GM23338 (cell line): ENCODE measurements at regions not wholly inside any gene's neighbourhood (a gene's known extent, or its start where the extent isn't known, plus 50 kb on each side); places are given as distances from the start of the nearest gene placed in this dataset.

ENCODE experiments used
- ATAC-seq: fragments of 200-7000 bp; cut with Tn5 transposase; 3 replicates; pipeline ENCODE4 v1.9.1; 2020
- DNase-seq: peaks from one replicate; pipeline ENCODE4 v3.0.0-alpha.2; 2015; ENCODE audit warnings: low spot score
- H2AFZ ChIP-seq: fragments of 200-600 bp; sonication (generic); 2 replicates; pipeline ENCODE4 v1.8.0; 2016; ENCODE audit warnings: antibody characterized with exemption, mild to moderate bottlenecking, moderate library complexity
- H3F3A ChIP-seq: fragments of 200-600 bp; sonication (generic); replicated peaks from 2 replicates; pipeline ENCODE4 v1.8.0; 2017; ENCODE audit warnings: antibody characterized with exemption, mixed run types, low read depth
- H3K27ac ChIP-seq: fragments of 200-600 bp; sonication (generic); 2 replicates; pipeline ENCODE4 v1.6.1; 2016; ENCODE audit warnings: low read depth
- H3K27me3 ChIP-seq: fragments of 200-600 bp; sonication (generic); 2 replicates; pipeline ENCODE4 v1.8.0; 2016; ENCODE audit warnings: mild to moderate bottlenecking, mixed run types, moderate library complexity; ENCODE audit not compliant: insufficient read depth
- H3K36me3 ChIP-seq: fragments of 200-600 bp; sonication (generic); 2 replicates; pipeline ENCODE4 v1.8.0; 2016; ENCODE audit warnings: mild to moderate bottlenecking; ENCODE audit not compliant: insufficient read depth
- H3K4me1 ChIP-seq: fragments of 200-600 bp; sonication (generic); 2 replicates; pipeline ENCODE4 v1.8.0; 2016; ENCODE audit warnings: mild to moderate bottlenecking, moderate library complexity; ENCODE audit not compliant: insufficient read depth
- H3K4me2 ChIP-seq: fragments of 200-600 bp; sonication (generic); 2 replicates; pipeline ENCODE4 v1.7.1; 2017; ENCODE audit warnings: mixed run types
- H3K4me3 ChIP-seq: fragments of 200-600 bp; sonication (generic); 2 replicates; pipeline ENCODE4 v1.6.1; 2016; ENCODE audit warnings: mixed run types
- H3K79me2 ChIP-seq: fragments of 200-600 bp; sonication (generic); replicated peaks from 2 replicates; pipeline ENCODE4 v1.8.0; 2017; ENCODE audit warnings: mild to moderate bottlenecking; ENCODE audit not compliant: insufficient read depth
- H3K9me2 ChIP-seq: fragments of 200-600 bp; sonication (generic); 2 replicates; pipeline ENCODE4 v1.8.0; 2017; ENCODE audit not compliant: insufficient read depth
- H4K20me1 ChIP-seq: fragments of 200-600 bp; sonication (generic); replicated peaks from 2 replicates; pipeline ENCODE4 v1.8.0; 2017; ENCODE audit warnings: mild to moderate bottlenecking; ENCODE audit not compliant: insufficient read depth
- H3K27ac Mint-ChIP-seq: 2 replicates; pipeline ENCODE4 v1.8.0; 2020; ENCODE audit warnings: inconsistent platforms, mild to moderate bottlenecking, moderate library complexity, mixed read lengths
- H3K27me3 Mint-ChIP-seq: 3 replicates; pipeline ENCODE4 v1.8.0; 2022; ENCODE audit warnings: low read depth, mild to moderate bottlenecking, moderate library complexity, mixed read lengths, inconsistent platforms; ENCODE audit not compliant: insufficient read depth, poor library complexity
- H3K36me3 Mint-ChIP-seq: 3 replicates; pipeline ENCODE4 v1.8.0; 2021; ENCODE audit warnings: low read depth, mild to moderate bottlenecking, inconsistent platforms, moderate library complexity, mixed read lengths
- H3K4me1 Mint-ChIP-seq: 3 replicates; pipeline ENCODE4 v1.8.0; 2020; ENCODE audit warnings: mild to moderate bottlenecking, inconsistent platforms, mixed read lengths
- H3K4me3 Mint-ChIP-seq: 3 replicates; pipeline ENCODE4 v1.8.0; 2021; ENCODE audit warnings: moderate library complexity, mild to moderate bottlenecking, inconsistent platforms, mixed read lengths
- H3K9me3 Mint-ChIP-seq: 3 replicates; pipeline ENCODE4 v1.8.0; 2020; ENCODE audit warnings: moderate library complexity, mild to moderate bottlenecking, inconsistent platforms, mixed read lengths
- CTCF ChIP-seq, 2 experiments: fragments of 200-600 bp in 1 of 2; sonication (generic) in 1 of 2; conservative IDR thresholded peaks; 2 replicates each; pipeline versions ENCODE4 v1.5.1 to v1.6.1; 2016 to 2017; ENCODE audit warnings: antibody characterized with exemption in 2 of 2, low read depth in 2 of 2, mild to moderate bottlenecking in 2 of 2, moderate library complexity in 1 of 2
- EZH2 ChIP-seq: fragments of 200-600 bp; sonication (generic); IDR thresholded peaks from one replicate; pipeline ENCODE4 v1.8.0; 2017; ENCODE audit warnings: antibody characterized with exemption, mild to moderate bottlenecking, low read depth; ENCODE audit not compliant: unreplicated experiment
- JUNB ChIP-seq: IDR thresholded peaks from one replicate; pipeline ENCODE4 v1.6.1; 2016; ENCODE audit warnings: antibody characterized with exemption; ENCODE audit not compliant: unreplicated experiment
- NANOG ChIP-seq: IDR thresholded peaks from 2 replicates; pipeline ENCODE4 v1.6.1; 2016; ENCODE audit warnings: antibody characterized with exemption, borderline replicate concordance
- POLR2AphosphoS5 ChIP-seq: IDR thresholded peaks from 2 replicates; pipeline ENCODE4 v1.6.1; 2016; ENCODE audit warnings: antibody characterized with exemption, low read depth
- REST ChIP-seq: IDR thresholded peaks from one replicate; pipeline ENCODE4 v1.6.1; 2018; ENCODE audit warnings: antibody characterized with exemption; ENCODE audit not compliant: unreplicated experiment
- STAT1 ChIP-seq: IDR thresholded peaks from one replicate; pipeline ENCODE4 v1.6.1; 2016; ENCODE audit warnings: antibody characterized with exemption; ENCODE audit not compliant: unreplicated experiment
- ZNF114 ChIP-seq: fragments of 250-450 bp; sonication (Bioruptor Pico); IDR thresholded peaks from 2 replicates; pipeline ENCODE4 v1.5.0; 2020; ENCODE audit warnings: mild to moderate bottlenecking, moderate library complexity
- ZNF331 ChIP-seq: fragments of 250-450 bp; sonication (Bioruptor Pico); IDR thresholded peaks from 2 replicates; pipeline ENCODE4 v1.5.0; 2020; ENCODE audit warnings: low read depth, mild to moderate bottlenecking, moderate library complexity
- ZNF462 ChIP-seq: fragments of 250-450 bp; sonication (Bioruptor Pico); IDR thresholded peaks from 2 replicates; pipeline ENCODE4 v1.5.0; 2020; ENCODE audit warnings: mild to moderate bottlenecking, moderate library complexity

- Histone ChIP-seq H3K4me3 (no peak overlapping the region), H3K4me1 (no peaks in the 10 kb centered on the region), H3F3A (no peaks in the 10 kb centered on the region), H3K27ac (no peak overlapping the region), H2AFZ (no peak overlapping the region), H3K9me2 (no peaks in the 10 kb centered on the region), H4K20me1 (no peaks in the 10 kb centered on the region), H3K36me3 (no peaks in the 10 kb centered on the region), H3K4me2 (no peak overlapping the region), H3K27me3 (no peaks in the 10 kb centered on the region), H3K79me2 (no peaks in the 10 kb centered on the region)
- Mint-ChIP-seq H3K27me3 (no peaks in the 10 kb centered on the region), H3K4me1 (no peaks in the 10 kb centered on the region), H3K9me3 (no peaks in the 10 kb centered on the region; the same call in 2 of the 3 replicates), H3K36me3 (no peaks in the 10 kb centered on the region), H3K27ac (no peak overlapping the region), H3K4me3 (no peak overlapping the region)
- DNase-seq (no peak), ATAC-seq (no peak)
- TF ChIP-seq EZH2: no peak
- TF ChIP-seq ZNF462 (CRISPR knock-in tag): no peak
- TF ChIP-seq ZNF114 (CRISPR knock-in tag): no peak
- TF ChIP-seq CTCF (conservative IDR thresholded peaks at IDR 0.05; ENCODE audit: low read depth in 2 of 2): no peak
- no peak for TF ChIP-seq ZNF331 (CRISPR knock-in tag)
- no peak for TF ChIP-seq REST
- no peak for TF ChIP-seq NANOG
- TF ChIP-seq POLR2AphosphoS5: no peak
- no peak for TF ChIP-seq JUNB
- no peak for TF ChIP-seq STAT1
Measured at GRCh38 chr6:67766057-67766456, 869.0 kb upstream of the ADGRB3 start.
